Activated CD4-positive, alpha-beta T cell treated with anti-CD3 and anti-CD28 coated beads, Interleukin-2, amount 10 ng/mL, durations not matched to agents 24 days and 14 days (primary cell): ENCODE measurements at regions not wholly inside any gene's neighbourhood (a gene's known extent, or its start where the extent isn't known, plus 50 kb on each side); places are given as distances from the start of the nearest gene placed in this dataset.
"Not testable (repeated sequence)": the region's sequence is repeated elsewhere in the genome, so short reads cannot be mapped to it uniquely, and the experiment has no call there.

Experiments used
- DNase-seq: peaks from one replicate; pipeline ENCODE4 v3.0.0; 2022
- H3K27ac Mint-ChIP-seq: one replicate; pipeline ENCODE4 v1.8.0; 2022; ENCODE audit warnings: mild to moderate bottlenecking, mixed read lengths
- H3K27me3 Mint-ChIP-seq: one replicate; pipeline ENCODE4 v1.8.0; 2022; ENCODE audit warnings: mixed read lengths
- H3K36me3 Mint-ChIP-seq: one replicate; pipeline ENCODE4 v1.8.0; 2022; ENCODE audit warnings: low read depth, mild to moderate bottlenecking, mixed read lengths
- H3K4me1 Mint-ChIP-seq: one replicate; pipeline ENCODE4 v1.8.0; 2021; ENCODE audit warnings: mixed read lengths
- H3K4me3 Mint-ChIP-seq: one replicate; pipeline ENCODE4 v1.8.0; 2022; ENCODE audit warnings: mild to moderate bottlenecking, moderate library complexity, mixed read lengths
- H3K9me3 Mint-ChIP-seq: one replicate; pipeline ENCODE4 v1.8.0; 2021; ENCODE audit warnings: mixed read lengths
- intact Hi-C: fragments of 100-400 bp; cut with micrococcal nuclease; formaldehyde crosslinking; loops from one replicate; pipeline ENCODE4 v1.15.1; 2023

DNA sequence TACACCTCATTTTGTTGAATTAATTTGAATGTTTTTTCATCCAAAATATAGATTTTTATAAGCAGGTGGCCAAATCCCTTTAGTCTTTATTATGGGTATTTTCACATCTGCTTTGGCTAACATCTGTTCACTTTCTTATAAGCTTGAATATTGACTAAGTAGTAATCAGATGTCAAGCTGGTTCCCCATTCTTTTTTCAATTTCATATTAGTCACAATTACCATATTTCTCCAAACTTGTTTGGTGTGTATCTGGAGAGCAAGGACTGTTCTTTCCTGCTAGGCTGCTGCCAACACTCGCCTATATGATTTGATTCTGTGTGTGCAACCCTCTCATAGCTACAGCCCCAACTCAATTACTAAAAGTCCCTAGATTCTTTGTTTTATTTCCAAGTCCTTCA is 608.5 kb downstream of the PSAT1 start:
- no peak overlapping the region for H3K4me3 Mint-ChIP-seq
- H3K36me3 Mint-ChIP-seq, result no peaks in the 10 kb centered on the region
- no peaks in the 10 kb centered on the region for H3K27me3 Mint-ChIP-seq
- intact Hi-C loops, result no loop called here
- H3K4me1 Mint-ChIP-seq, result no peaks in the 10 kb centered on the region
- H3K9me3 Mint-ChIP-seq, result peaks cover 2% of the 10 kb centered on the region
- DNase-seq, result no peak
- H3K27ac Mint-ChIP-seq, result no peak overlapping the region

- no peaks in the 10 kb centered on the region for H3K27me3 Mint-ChIP-seq
- H3K9me3 Mint-ChIP-seq, result peaks cover 2% of the 10 kb centered on the region
- H3K4me3 Mint-ChIP-seq, result no peak overlapping the region
- intact Hi-C loops, result no loop called here
- DNase-seq, result no peak
- no peaks in the 10 kb centered on the region for H3K4me1 Mint-ChIP-seq
- H3K27ac Mint-ChIP-seq, result no peak overlapping the region
- H3K36me3 Mint-ChIP-seq, result no peaks in the 10 kb centered on the region
Observed at GRCh38 chr9:78905986-78906755, 609.2 kb downstream of the PSAT1 start.

- no peaks in the 10 kb centered on the region for H3K27me3 Mint-ChIP-seq
- H3K4me3 Mint-ChIP-seq, result no peak overlapping the region
- no peak overlapping the region for H3K27ac Mint-ChIP-seq
- no peaks in the 10 kb centered on the region for H3K36me3 Mint-ChIP-seq
- peaks cover 2% of the 10 kb centered on the region for H3K9me3 Mint-ChIP-seq
- DNase-seq, result no peak
- no peaks in the 10 kb centered on the region for H3K4me1 Mint-ChIP-seq
- intact Hi-C loops, result no loop called here
Observed at GRCh38 chr9:78909566-78909965, 612.6 kb downstream of the PSAT1 start.

GRCh38 chr9:78916884-78917283 is 620.0 kb downstream of the PSAT1 start:
- DNase-seq, H3K4me3 Mint-ChIP-seq, H3K9me3 Mint-ChIP-seq, H3K4me1 Mint-ChIP-seq, intact Hi-C loops, H3K36me3 Mint-ChIP-seq, H3K27ac Mint-ChIP-seq, H3K27me3 Mint-ChIP-seq: not testable (repeated sequence)

- Mint-ChIP-seq H3K9me3 (no peaks in the 10 kb centered on the region), H3K27me3 (no peaks in the 10 kb centered on the region), H3K4me1 (no peaks in the 10 kb centered on the region), H3K4me3 (no peak overlapping the region), H3K27ac (no peak overlapping the region), H3K36me3 (no peaks in the 10 kb centered on the region)
- no peak for DNase-seq
- intact Hi-C loops, result no loop called here
Observed at GRCh38 chr9:78918976-78919375, 622.1 kb downstream of the PSAT1 start.

- no peak overlapping the region for H3K4me3 Mint-ChIP-seq
- intact Hi-C loops, result no loop called here
Observed at GRCh38 chr9:78919701-78920100, 622.8 kb downstream of the PSAT1 start.

GRCh38 chr9:78921341-78921740 is 624.4 kb downstream of the PSAT1 start:
- H3K9me3 Mint-ChIP-seq, result no peaks in the 10 kb centered on the region
- no peak for DNase-seq
- no peak overlapping the region for H3K4me3 Mint-ChIP-seq
- H3K27me3 Mint-ChIP-seq, result no peaks in the 10 kb centered on the region
- H3K36me3 Mint-ChIP-seq, result no peaks in the 10 kb centered on the region
- H3K4me1 Mint-ChIP-seq, result no peaks in the 10 kb centered on the region
- H3K27ac Mint-ChIP-seq, result no peak overlapping the region
- intact Hi-C loops, result no loop called here

More at GRCh38 chr9:78919701-78920100, 622.8 kb downstream of the PSAT1 start:
- no peak for DNase-seq
- H3K9me3 Mint-ChIP-seq, result no peaks in the 10 kb centered on the region
- no peaks in the 10 kb centered on the region for H3K27me3 Mint-ChIP-seq
- H3K4me1 Mint-ChIP-seq, result no peaks in the 10 kb centered on the region
- H3K36me3 Mint-ChIP-seq, result no peaks in the 10 kb centered on the region
- H3K27ac Mint-ChIP-seq, result no peak overlapping the region

DNA sequence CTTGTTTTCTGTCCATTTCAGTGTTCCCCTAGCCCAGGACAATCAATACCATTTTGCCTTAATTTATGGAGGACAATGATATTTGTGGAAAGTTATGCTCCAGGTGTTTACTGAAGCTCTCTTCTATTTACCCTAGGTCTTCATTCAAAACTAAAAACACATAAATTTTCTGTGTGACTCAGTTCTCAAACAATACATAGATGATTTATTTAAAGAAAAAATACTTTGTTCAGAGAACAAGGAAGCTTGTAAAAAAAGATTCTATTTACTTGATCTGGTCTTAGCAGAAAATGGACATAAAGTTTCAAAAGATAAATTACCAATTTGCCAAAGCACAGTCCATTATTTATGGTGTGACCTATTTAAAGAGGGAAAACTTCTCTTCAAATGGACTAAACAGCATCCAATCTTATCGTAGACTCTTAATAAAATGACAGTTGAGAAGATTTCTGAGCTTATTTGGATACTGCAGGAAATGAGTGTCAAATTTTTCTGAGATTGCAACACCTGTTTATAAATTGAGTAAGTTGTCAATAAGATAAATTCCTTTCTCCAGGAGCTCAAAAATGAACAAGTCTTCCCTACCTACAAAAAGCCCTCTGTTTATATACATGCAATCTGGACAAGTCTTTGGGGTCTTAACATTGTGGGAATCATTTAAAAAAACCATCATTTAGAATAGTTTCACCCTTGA is 627.2 kb downstream of the PSAT1 start:
- Mint-ChIP-seq H3K4me1 (no peaks in the 10 kb centered on the region), H3K27ac (no peak overlapping the region), H3K27me3 (no peaks in the 10 kb centered on the region), H3K36me3 (no peaks in the 10 kb centered on the region), H3K4me3 (no peak overlapping the region), H3K9me3 (no peaks in the 10 kb centered on the region)
- intact Hi-C loops, result no loop called here
- no peak for DNase-seq

DNA sequence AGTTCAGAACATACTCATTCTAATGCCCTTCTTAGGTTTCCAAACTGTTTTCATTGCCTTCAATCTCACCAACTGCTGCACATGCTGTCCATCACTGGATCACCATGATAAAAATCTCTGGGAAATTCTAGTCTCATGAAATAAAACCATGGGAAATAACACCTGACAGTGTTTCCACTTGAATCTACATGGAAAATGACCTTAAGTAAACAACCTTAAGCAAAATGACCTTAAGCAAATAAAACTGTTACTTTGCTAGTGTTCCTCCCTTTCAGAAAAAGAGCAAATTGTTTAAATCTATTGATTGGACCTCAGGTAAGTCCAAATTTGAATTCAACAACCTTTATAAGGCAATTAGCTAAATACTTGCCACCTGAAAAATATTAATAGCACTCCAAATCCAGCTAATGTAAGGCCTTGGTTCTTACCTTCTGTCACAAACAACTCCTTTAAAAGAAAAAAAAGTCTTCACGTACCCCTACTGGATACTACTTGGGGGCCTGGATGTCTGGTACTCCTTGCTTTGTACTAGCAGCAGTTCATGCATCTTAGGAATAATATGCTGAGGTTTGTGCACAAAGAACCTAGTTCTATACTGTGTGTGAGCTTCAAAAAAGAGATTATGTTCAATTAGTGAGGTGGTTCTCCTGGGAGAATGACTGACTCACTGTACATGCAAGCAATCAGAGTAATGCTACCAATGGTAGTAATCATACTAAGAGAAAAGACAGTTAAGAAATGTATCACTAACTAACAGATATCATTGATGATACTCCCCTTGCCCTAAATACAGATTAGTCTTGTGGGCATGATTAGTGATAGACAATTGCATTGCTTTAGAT is 630.4 kb downstream of the PSAT1 start:
- Mint-ChIP-seq H3K4me1 (no peaks in the 10 kb centered on the region), H3K27me3 (no peaks in the 10 kb centered on the region), H3K4me3 (no peak overlapping the region), H3K9me3 (no peaks in the 10 kb centered on the region), H3K36me3 (no peaks in the 10 kb centered on the region), H3K27ac (no peak overlapping the region)
- DNase-seq, result no peak
- intact Hi-C loops, result no loop called here

- intact Hi-C loops, result no loop called here
- no peak overlapping the region for H3K4me3 Mint-ChIP-seq
- DNase-seq, result no peak
- no peak overlapping the region for H3K27ac Mint-ChIP-seq
- no peaks in the 10 kb centered on the region for H3K9me3 Mint-ChIP-seq
- H3K36me3 Mint-ChIP-seq, result no peaks in the 10 kb centered on the region
- H3K27me3 Mint-ChIP-seq, result no peaks in the 10 kb centered on the region
- H3K4me1 Mint-ChIP-seq, result no peaks in the 10 kb centered on the region
Observed at GRCh38 chr9:78928625-78929405, 631.9 kb downstream of the PSAT1 start.

- no peaks in the 10 kb centered on the region for H3K36me3 Mint-ChIP-seq
- DNase-seq, result no peak
- no peak overlapping the region for H3K27ac Mint-ChIP-seq
- no peaks in the 10 kb centered on the region for H3K9me3 Mint-ChIP-seq
- no peaks in the 10 kb centered on the region for H3K4me1 Mint-ChIP-seq
- H3K27me3 Mint-ChIP-seq, result no peaks in the 10 kb centered on the region
- intact Hi-C loops, result no loop called here
- H3K4me3 Mint-ChIP-seq, result no peak overlapping the region
Observed at GRCh38 chr9:78930281-78930680, 633.4 kb downstream of the PSAT1 start.

DNA sequence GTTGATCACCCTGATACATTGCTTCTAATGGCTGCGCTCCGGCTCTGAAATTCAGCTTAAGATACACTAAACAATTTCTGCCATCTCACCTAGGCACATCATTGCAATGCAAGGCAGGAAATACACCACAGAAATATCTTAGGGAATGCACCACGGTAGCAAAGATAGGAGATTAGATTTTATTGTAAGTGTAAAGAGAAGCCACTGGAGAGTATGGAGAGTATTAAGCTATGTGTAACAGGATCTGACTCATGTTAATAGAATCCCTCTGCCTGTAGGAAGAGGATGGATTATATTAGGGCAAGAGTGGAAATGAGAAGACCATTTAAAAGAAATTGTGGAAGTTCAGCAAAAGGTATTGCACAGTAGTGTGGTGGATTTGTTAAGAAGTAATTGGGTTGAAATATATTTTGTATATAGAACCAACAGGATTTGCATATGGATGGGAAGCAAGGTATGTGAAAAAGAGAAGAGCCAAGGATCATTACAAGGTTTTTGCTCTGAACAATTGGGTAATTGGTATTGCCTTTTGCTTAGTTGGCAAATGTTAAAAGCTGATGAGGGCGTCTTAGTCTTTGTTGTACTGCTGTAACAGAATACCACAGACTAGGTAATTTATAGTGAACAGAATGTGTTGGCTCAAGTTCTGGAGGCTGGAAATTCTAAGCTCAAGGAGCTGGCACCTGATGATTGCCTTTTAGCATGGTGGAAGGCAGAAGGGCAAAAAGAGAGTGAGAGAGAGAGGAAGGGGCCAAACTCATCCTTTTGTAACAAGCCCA is 636.1 kb downstream of the PSAT1 start:
- Mint-ChIP-seq H3K9me3 (no peaks in the 10 kb centered on the region), H3K4me3 (no peak overlapping the region), H3K4me1 (no peaks in the 10 kb centered on the region), H3K27me3 (no peaks in the 10 kb centered on the region), H3K27ac (no peak overlapping the region), H3K36me3 (no peaks in the 10 kb centered on the region)
- intact Hi-C loops, result no loop called here
- no peak for DNase-seq

DNA sequence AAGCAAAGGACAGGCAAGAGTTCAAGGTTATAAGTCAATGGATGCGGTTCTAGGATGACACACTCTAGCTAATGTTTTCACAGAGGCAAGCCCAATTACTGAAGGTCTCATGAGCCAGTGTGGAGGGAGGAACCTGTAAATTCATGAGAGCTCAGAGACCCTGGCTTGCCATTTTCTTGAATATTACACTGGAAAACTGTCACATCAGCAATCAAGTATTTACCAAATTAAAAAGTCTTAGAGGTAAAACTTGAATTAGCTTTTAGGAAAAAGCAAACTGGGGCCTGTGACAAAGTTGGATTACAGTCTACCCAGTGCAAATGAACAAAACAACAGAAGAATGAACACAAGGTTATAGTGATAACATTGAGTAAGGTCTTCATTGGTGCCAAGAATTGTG is 636.9 kb upstream of the TLE4 start:
- no peak overlapping the region for H3K4me3 Mint-ChIP-seq
- no peaks in the 10 kb centered on the region for H3K9me3 Mint-ChIP-seq
- H3K27ac Mint-ChIP-seq, result no peak overlapping the region
- no peaks in the 10 kb centered on the region for H3K4me1 Mint-ChIP-seq
- intact Hi-C loops, result no loop called here
- H3K27me3 Mint-ChIP-seq, result no peaks in the 10 kb centered on the region
- no peaks in the 10 kb centered on the region for H3K36me3 Mint-ChIP-seq
- no peak for DNase-seq
